A673 (cell line): ENCODE measurements at regions not wholly inside any gene's neighbourhood (a gene's known extent, or its start where the extent isn't known, plus 50 kb on each side); places are given as distances from the start of the nearest gene placed in this dataset.

Source experiments
- BruUV-seq: library from RNA; stranded (reverse); fragments of 400-500 nt; replicated peaks from 2 replicates; lab custom pipeline; 2021; lab: Mats Ljungman, UMichigan
- CTCF ChIA-PET: fragments of 300-600 bp; sonication (Branson Sonifier 250); formaldehyde crosslinking; loops from one replicate; lab custom pipeline; 2022; ENCODE audit warnings: antibody characterized with exemption; lab: Charles Lee
- POLR2A ChIA-PET: fragments of 300-600 bp; sonication (Branson Sonifier 250); formaldehyde crosslinking; loops from one replicate; lab custom pipeline; 2022; ENCODE audit warnings: antibody characterized with exemption; ENCODE audit not compliant: low non-redundant PET; lab: Charles Lee
- DNase-seq: peaks from one replicate; pipeline ENCODE4 v3.0.0-alpha.2; 2015; ENCODE audit warnings: low spot score
- H3K27ac ChIP-seq: fragments of 200-600 bp; sonication (generic); 2 replicates; pipeline ENCODE4 v1.5.1; 2016; ENCODE audit warnings: mixed run types, low read depth, mild to moderate bottlenecking, mixed read lengths, antibody characterized with exemption, low read length; ENCODE audit not compliant: poor library complexity, severe bottlenecking
- H3K27me3 ChIP-seq: fragments of 200-600 bp; sonication (generic); replicated peaks from 2 replicates; pipeline ENCODE4 v1.6.1; 2017; ENCODE audit warnings: mixed run types, low read depth, mild to moderate bottlenecking, mixed read lengths, antibody characterized with exemption, low read length; ENCODE audit not compliant: insufficient read depth, poor library complexity
- H3K36me3 ChIP-seq: fragments of 200-600 bp; sonication (generic); 2 replicates; pipeline ENCODE4 v1.6.1; 2016; ENCODE audit warnings: mixed run types, mild to moderate bottlenecking, mixed read lengths, antibody characterized with exemption, low read length; ENCODE audit not compliant: insufficient read depth, poor library complexity, severe bottlenecking
- H3K4me1 ChIP-seq: fragments of 200-600 bp; sonication (generic); 2 replicates; pipeline ENCODE4 v1.6.1; 2017; ENCODE audit warnings: mixed run types, mild to moderate bottlenecking, mixed read lengths, antibody characterized with exemption, low read length; ENCODE audit not compliant: insufficient read depth, poor library complexity, severe bottlenecking
- H3K4me3 ChIP-seq: fragments of 200-600 bp; sonication (generic); 2 replicates; pipeline ENCODE4 v1.5.1; 2016; ENCODE audit warnings: low read depth, mixed run types, mild to moderate bottlenecking, mixed read lengths, low read length; ENCODE audit not compliant: poor library complexity, severe bottlenecking
- H3K9me3 ChIP-seq: fragments of 200-600 bp; sonication (generic); 2 replicates; pipeline ENCODE4 v1.6.1; 2016; ENCODE audit warnings: mixed run types, low read depth, mild to moderate bottlenecking, mixed read lengths, antibody characterized with exemption, low read length; ENCODE audit not compliant: poor library complexity, severe bottlenecking
- CTCF ChIP-seq: fragments of 300-800, 200-600 bp; sonication (generic); conservative IDR thresholded peaks from 2 replicates; pipeline ENCODE4 v1.5.1; 2017; ENCODE audit warnings: low read depth, mild to moderate bottlenecking, antibody characterized with exemption, low read length, moderate library complexity, mixed read lengths
- EZH2 ChIP-seq: fragments of 200-600 bp; sonication (generic); IDR thresholded peaks from 2 replicates; pipeline ENCODE4 v1.6.1; 2017; ENCODE audit warnings: borderline replicate concordance, low read depth, mild to moderate bottlenecking, mixed read lengths, antibody characterized with exemption, low read length; ENCODE audit not compliant: poor library complexity, severe bottlenecking
- intact Hi-C: fragments of 100-400 bp; cut with micrococcal nuclease; formaldehyde crosslinking; loops from one replicate; pipeline ENCODE4 v1.10.0; 2022; ENCODE audit not compliant: unreplicated experiment

GRCh38 chr6:147867433-147868226, 359.1 kb downstream of the SAMD5 start:
- H3K27ac ChIP-seq: peak overlapping the region; percentile 44
- no peaks in the 10 kb centered on the region for H3K36me3 ChIP-seq
- POLR2A ChIA-PET: no interaction called here
- H3K27me3 ChIP-seq: no peaks in the 10 kb centered on the region
- TF ChIP-seq EZH2 (no peak), CTCF (no peak)
- CTCF ChIA-PET: no interaction called here
- H3K4me3 ChIP-seq: no peak overlapping the region
- intact Hi-C loops: loop anchor here (2.0 to 5.0 kb wide), 4 partner anchors 80 to 361 kb away; no protein-coding TSS in a partner anchor
- no peaks in the 10 kb centered on the region for H3K9me3 ChIP-seq
- BruUV-seq: no TSS peak
- H3K4me1 ChIP-seq: peaks cover 49% of the 10 kb centered on the region
- no peak for DNase-seq

- Histone ChIP-seq H3K27me3 (no peaks in the 10 kb centered on the region), H3K9me3 (no peaks in the 10 kb centered on the region), H3K36me3 (no peaks in the 10 kb centered on the region), H3K4me3 (peak overlapping the region; percentile 1), H3K27ac (peak overlapping the region; percentile 79), H3K4me1 (peaks cover 50% of the 10 kb centered on the region)
- ChIA-PET POLR2A (no interaction called here), CTCF (no interaction called here)
- TF ChIP-seq CTCF: no peak
- no peak for TF ChIP-seq EZH2
- peak; percentile 94 for DNase-seq
- BruUV-seq: no TSS peak
- intact Hi-C loops: loop anchor here (2.0 to 5.0 kb wide), 4 partner anchors 81 to 362 kb away; no protein-coding TSS in a partner anchor
These were observed 360.1 kb downstream of the SAMD5 start for GRCh38 chr6:147868427-147869190.

- CTCF ChIA-PET: no interaction called here
These were observed 360.7 kb downstream of the SAMD5 start for GRCh38 chr6:147869201-147869600.

More at GRCh38 chr6:147869201-147869600, 360.7 kb downstream of the SAMD5 start:
- POLR2A ChIA-PET: no interaction called here
- Histone ChIP-seq H3K9me3 (no peaks in the 10 kb centered on the region), H3K27me3 (no peaks in the 10 kb centered on the region), H3K27ac (peak overlapping the region; percentile 79), H3K4me3 (peak overlapping the region; percentile 1), H3K4me1 (peaks cover 52% of the 10 kb centered on the region), H3K36me3 (no peaks in the 10 kb centered on the region)
- BruUV-seq: no TSS peak
- intact Hi-C loops: loop anchor here (2.0 to 5.0 kb wide), 4 partner anchors 82 to 362 kb away; no protein-coding TSS in a partner anchor
- DNase-seq: no peak
- no peak for TF ChIP-seq CTCF
- TF ChIP-seq EZH2: no peak
